Left lung (tissue), 4 donors: ENCODE measurements at regions not wholly inside any gene's neighbourhood (a gene's known extent, or its start where the extent isn't known, plus 50 kb on each side); places are given as distances from the start of the nearest gene placed in this dataset.

Experiments used
- ATAC-seq: fragments of 200-7000 bp; cut with Tn5 transposase; one replicate; pipeline ENCODE4 v1.9.1; 2020; ENCODE audit warnings: moderate library complexity
- DNase-seq, 4 donors: peaks; one replicate each; pipeline ENCODE4 v3.0.0-alpha.2; 2013 to 2020
- H3K27ac ChIP-seq, 2 donors: fragments of 200-600 bp; sonication (generic) in 1 of 2; one replicate each; pipeline versions ENCODE4 v1.5.0 to v1.8.0; 2020 to 2021
- H3K27me3 ChIP-seq, 2 donors: fragments of 200-600 bp; sonication (generic) in 1 of 2; one replicate each; pipeline versions ENCODE4 v1.5.0 to v1.8.0; 2020 to 2021
- H3K36me3 ChIP-seq, 2 donors: fragments of 200-600 bp; sonication (generic) in 1 of 2; one replicate each; pipeline versions ENCODE4 v1.5.0 to v1.8.0; 2020 to 2021
- H3K4me1 ChIP-seq, 2 donors: fragments of 200-600 bp; one replicate each; pipeline ENCODE4 v1.8.0; 2021
- H3K4me3 ChIP-seq, 2 donors: fragments of 200-600 bp; sonication (generic) in 1 of 2; one replicate each; pipeline versions ENCODE4 v1.5.0 to v1.8.0; 2020 to 2021; ENCODE audit warnings: mild to moderate bottlenecking in 1 of 2
- H3K9me3 ChIP-seq, 2 donors: fragments of 200-600 bp; sonication (generic) in 1 of 2; one replicate each; pipeline versions ENCODE4 v1.5.0 to v1.8.0; 2020 to 2021
- CTCF ChIP-seq, 2 donors: fragments of 200-600 bp; sonication (generic) in 1 of 2; IDR thresholded peaks; one replicate each; pipeline versions ENCODE4 v1.5.0 to v1.8.0; 2021; ENCODE audit warnings: antibody characterized with exemption in 2 of 2
- intact Hi-C, 2 donors: fragments of 100-400 bp; cut with DNase I; formaldehyde crosslinking; loops; one replicate each; pipeline versions ENCODE4 v1.11.2 to v1.14.2; 2022
- donor health status: DM: no; HTN: yes; CAD: no.
- donor health status: DM: no; HTN: no; CAD: no.

DNA sequence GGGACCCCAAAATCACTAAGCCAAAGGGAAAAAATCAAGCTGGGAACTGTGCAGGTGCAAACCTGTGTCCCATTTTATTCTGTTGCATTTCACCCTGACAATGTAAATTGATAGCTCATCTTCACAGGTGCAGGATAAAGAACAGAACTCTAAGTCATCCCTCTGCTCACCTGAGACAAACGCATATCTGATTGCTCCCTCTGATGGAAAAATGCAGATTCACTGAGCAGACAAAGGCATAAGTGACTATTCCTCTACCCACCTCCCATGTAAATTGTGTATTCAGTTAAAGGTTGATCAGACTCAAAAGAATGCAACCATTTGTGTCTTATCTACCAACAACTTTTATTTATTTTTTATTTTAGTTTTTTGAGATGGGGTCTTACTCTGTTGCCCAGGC, 644.2 kb downstream of the PTPRU start:
- no peaks in the 10 kb centered on the region for H3K9me3 ChIP-seq
- intact Hi-C loops: no loop called here
- peaks cover 0 to 25% of the 10 kb centered on the region in 2 donors for H3K27me3 ChIP-seq
- ATAC-seq: no peak
- no peaks in the 10 kb centered on the region for H3K4me1 ChIP-seq
- no peak overlapping the region for H3K27ac ChIP-seq
- H3K36me3 ChIP-seq: no peaks in the 10 kb centered on the region
- no peak overlapping the region for H3K4me3 ChIP-seq
- DNase-seq: no peak
- TF ChIP-seq CTCF (IDR thresholded peaks at IDR 0.05): no peak

DNA sequence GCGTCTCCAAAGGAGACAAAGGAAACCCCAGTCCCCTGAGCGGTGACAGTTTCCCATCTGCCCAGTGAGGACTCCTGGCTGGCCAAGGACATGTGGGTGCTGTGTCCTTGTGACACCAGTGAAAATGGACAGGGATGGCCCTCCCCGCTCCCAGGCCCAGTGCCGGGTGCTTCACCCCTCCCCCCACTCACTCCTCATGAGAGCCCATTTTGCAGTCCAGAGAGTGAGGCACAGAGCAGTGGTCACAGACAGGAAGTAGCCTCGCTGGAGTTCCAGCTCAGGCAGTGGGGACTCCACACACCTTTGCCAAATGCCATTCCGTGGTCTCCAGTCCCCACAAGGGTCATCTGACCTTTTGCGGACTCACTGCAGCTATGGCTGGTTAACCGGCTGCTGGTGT, 642.9 kb downstream of the PTPRU start:
- DNase-seq: no peak
- intact Hi-C loops: no loop called here
- Histone ChIP-seq H3K9me3 (no peaks in the 10 kb centered on the region), H3K4me1 (no peaks in the 10 kb centered on the region), H3K27me3 (peaks cover 0 to 20% of the 10 kb centered on the region in 2 donors), H3K4me3 (no peak overlapping the region), H3K36me3 (no peaks in the 10 kb centered on the region), H3K27ac (no peak overlapping the region)
- ATAC-seq: no peak
- TF ChIP-seq CTCF (IDR thresholded peaks at IDR 0.05): no peak

GRCh38 chr1:29878501-29878900, 642.2 kb downstream of the PTPRU start:
- DNase-seq (no peak), ATAC-seq (no peak)
- Histone ChIP-seq H3K27me3 (peaks cover 0 to 20% of the 10 kb centered on the region in 2 donors), H3K36me3 (no peaks in the 10 kb centered on the region), H3K4me1 (no peaks in the 10 kb centered on the region), H3K27ac (no peak overlapping the region), H3K4me3 (no peak overlapping the region), H3K9me3 (no peaks in the 10 kb centered on the region)
- TF ChIP-seq CTCF (IDR thresholded peaks at IDR 0.05): no peak
- intact Hi-C loops: no loop called here

- intact Hi-C loops: no loop called here
- Histone ChIP-seq H3K9me3 (no peaks in the 10 kb centered on the region), H3K27ac (no peak overlapping the region), H3K36me3 (no peaks in the 10 kb centered on the region), H3K4me3 (no peak overlapping the region), H3K4me1 (no peaks in the 10 kb centered on the region), H3K27me3 (peaks cover 0 to 20% of the 10 kb centered on the region in 2 donors)
- no peak for TF ChIP-seq CTCF (IDR thresholded peaks at IDR 0.05)
- ATAC-seq (no peak), DNase-seq (no peak)
Measured at GRCh38 chr1:29876902-29877301, 640.6 kb downstream of the PTPRU start.

DNA sequence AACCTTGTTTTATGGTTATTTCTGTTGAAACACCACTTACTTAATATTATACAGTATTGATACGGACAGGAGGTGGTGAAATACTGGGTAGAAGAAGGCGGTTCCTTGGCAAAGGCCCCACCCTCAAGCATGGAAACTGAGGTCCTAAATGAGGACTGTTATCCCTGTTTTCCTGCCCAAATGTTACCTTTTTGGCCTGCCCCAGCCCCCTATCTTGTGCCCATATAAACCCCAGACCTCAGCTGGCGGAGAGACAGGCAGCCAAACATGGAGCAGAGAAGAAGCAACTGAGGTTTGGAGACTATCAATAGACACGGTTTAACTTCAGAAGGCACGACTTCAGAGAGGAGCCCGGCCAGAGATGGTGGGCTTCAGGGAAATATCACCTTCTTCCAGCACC, 640.1 kb downstream of the PTPRU start:
- intact Hi-C loops: no loop called here
- Histone ChIP-seq H3K27me3 (peaks cover 0 to 24% of the 10 kb centered on the region in 2 donors), H3K36me3 (no peaks in the 10 kb centered on the region), H3K27ac (no peak overlapping the region), H3K4me1 (no peaks in the 10 kb centered on the region), H3K9me3 (no peaks in the 10 kb centered on the region), H3K4me3 (no peak overlapping the region)
- ATAC-seq (no peak), DNase-seq (no peak)
- TF ChIP-seq CTCF (IDR thresholded peaks at IDR 0.05): no peak
